ENCODE measurements at regions not wholly inside any gene's neighbourhood (a gene's known extent, or its start where the extent isn't known, plus 50 kb on each side); places are given as distances from the start of the nearest gene placed in this dataset.
A peak's percentile ranks its signal among the peaks of the same experiment; 100 is the strongest.

GRCh38 chr1:36706416-36706815, 223.7 kb upstream of the CSF3R start:
- TF ChIP-seq CTCF (IDR thresholded peaks at IDR 0.05; ENCODE audit: low read depth, low read length): no peak
- H3K27ac ChIP-seq (ENCODE audit: low read depth, low read length): no peak overlapping the region
- H3K9me3 ChIP-seq (ENCODE audit: control insufficient read depth, insufficient read depth, low read length): no peaks in the 10 kb centered on the region
- no peak for DNase-seq (ENCODE audit: low read depth, low spot score)
- peaks cover 3% of the 10 kb centered on the region for H3K27me3 ChIP-seq (ENCODE audit: control insufficient read depth, insufficient read depth, low read length)
- ChIA-PET POLR2A (no interaction called here), CTCF (no interaction called here)
- no peak overlapping the region for H3K4me3 ChIP-seq (ENCODE audit: low read depth, low read length)

- Histone ChIP-seq H3K27ac (ENCODE audit: low read depth, low read length) (no peak overlapping the region), H3K9me3 (ENCODE audit: control insufficient read depth, insufficient read depth, low read length) (no peaks in the 10 kb centered on the region), H3K4me3 (ENCODE audit: low read depth, low read length) (no peak overlapping the region), H3K27me3 (ENCODE audit: control insufficient read depth, insufficient read depth, low read length) (peaks cover 3% of the 10 kb centered on the region)
- DNase-seq (ENCODE audit: low read depth, low spot score): no peak
- TF ChIP-seq CTCF (IDR thresholded peaks at IDR 0.05; ENCODE audit: low read depth, low read length): no peak
- ChIA-PET CTCF (no interaction called here), POLR2A (no interaction called here)
Observed at GRCh38 chr1:36705629-36706028, 222.9 kb upstream of the CSF3R start.

GRCh38 chr1:36703526-36704208, 221.0 kb upstream of the CSF3R start:
- H3K4me3 ChIP-seq (ENCODE audit: low read depth, low read length): no peak overlapping the region
- TF ChIP-seq CTCF (IDR thresholded peaks at IDR 0.05; ENCODE audit: low read depth, low read length): peak; percentile 75
- H3K9me3 ChIP-seq (ENCODE audit: control insufficient read depth, insufficient read depth, low read length): no peaks in the 10 kb centered on the region
- ChIA-PET CTCF (no interaction called here), POLR2A (no interaction called here)
- H3K27me3 ChIP-seq (ENCODE audit: control insufficient read depth, insufficient read depth, low read length): peaks cover 5% of the 10 kb centered on the region
- H3K27ac ChIP-seq (ENCODE audit: low read depth, low read length): no peak overlapping the region
- DNase-seq (ENCODE audit: low read depth, low spot score): peak; percentile 18

- Histone ChIP-seq H3K9me3 (ENCODE audit: control insufficient read depth, insufficient read depth, low read length) (no peaks in the 10 kb centered on the region), H3K27me3 (ENCODE audit: control insufficient read depth, insufficient read depth, low read length) (peaks cover 5% of the 10 kb centered on the region), H3K27ac (ENCODE audit: low read depth, low read length) (no peak overlapping the region), H3K4me3 (ENCODE audit: low read depth, low read length) (no peak overlapping the region)
- no peak for TF ChIP-seq CTCF (IDR thresholded peaks at IDR 0.05; ENCODE audit: low read depth, low read length)
- ChIA-PET POLR2A (no interaction called here), CTCF (no interaction called here)
- DNase-seq (ENCODE audit: low read depth, low spot score): no peak
Observed at GRCh38 chr1:36702963-36703362, 220.2 kb upstream of the CSF3R start.

- ChIA-PET POLR2A (no interaction called here), CTCF (no interaction called here)
- H3K27ac ChIP-seq (ENCODE audit: low read depth, low read length): no peak overlapping the region
- H3K9me3 ChIP-seq (ENCODE audit: control insufficient read depth, insufficient read depth, low read length): no peaks in the 10 kb centered on the region
- H3K4me3 ChIP-seq (ENCODE audit: low read depth, low read length): no peak overlapping the region
- DNase-seq (ENCODE audit: low read depth, low spot score): no peak
- TF ChIP-seq CTCF (IDR thresholded peaks at IDR 0.05; ENCODE audit: low read depth, low read length): no peak
- H3K27me3 ChIP-seq (ENCODE audit: control insufficient read depth, insufficient read depth, low read length): peaks cover 2% of the 10 kb centered on the region
Observed at GRCh38 chr1:36699113-36699911, 216.6 kb upstream of the CSF3R start.

Data from AG04450 (cell line).